K562 (cell line): ENCODE measurements at regions not wholly inside any gene's neighbourhood (a gene's known extent, or its start where the extent isn't known, plus 50 kb on each side); places are given as distances from the start of the nearest gene placed in this dataset.

Source experiments
- ATAC-seq: fragments of 200-7000 bp; cut with Tn5 transposase; 3 replicates; pipeline ENCODE4 v1.9.1; 2020; ENCODE audit warnings: moderate library complexity
- BruUV-seq: library from RNA; stranded (reverse); fragments of 400-500 nt; replicated peaks from 2 replicates; lab custom pipeline; 2021; lab: Mats Ljungman, UMichigan
- CTCF ChIA-PET: fragments of 300-600 bp; formaldehyde crosslinking; extraction: SDS; loops from one replicate; lab custom pipeline; 2021; ENCODE audit warnings: low intra/inter-chr PET ratio; lab: Yijun Ruan, JAX
- POLR2A ChIA-PET: fragments of 300-600, 350-650 bp; sonication (Branson Sonifier 250); formaldehyde crosslinking; extraction: SDS; loops from one replicate; lab custom pipeline; 2021; ENCODE audit warnings: antibody characterized with exemption, inconsistent platforms; lab: Yijun Ruan, JAX
- DNase-seq, 4 experiments: peaks; one replicate each; pipeline versions ENCODE4 v3.0.0 to v3.0.0-alpha.2; 2011 to 2018; ENCODE audit warnings: low spot score in 3 of 4, mixed read lengths in 3 of 4; ENCODE audit errors: extremely low read depth in 1 of 4
- FAIRE-seq: peaks from 2 replicates; lab custom pipeline; 2011; peaks lifted over from hg19 to GRCh38; lab: Jason Lieb, UNC
- H2AFZ ChIP-seq: 2 replicates; pipeline ENCODE4 v1.6.0; 2011; ENCODE audit warnings: low read depth, low read length, control low read depth, inconsistent platforms
- H3K27ac ChIP-seq: fragments of 200-600 bp; 3 replicates; pipeline ENCODE4 v1.8.0; 2011; ENCODE audit warnings: low read depth, mild to moderate bottlenecking, control low read depth, inconsistent platforms, low read length, moderate library complexity, mixed read lengths; ENCODE audit errors: extremely low read depth
- H3K27me3 ChIP-seq, 2 experiments: fragments of 300-600 bp in 1 of 2; 2 replicates in 1 of 2; 3 replicates in 1 of 2; pipeline versions ENCODE4 v1.6.0 to v1.8.0; 2011; ENCODE audit warnings: inconsistent platforms in 2 of 2, low read length in 2 of 2, mild to moderate bottlenecking in 1 of 2, mixed read lengths in 1 of 2, moderate library complexity in 1 of 2; ENCODE audit not compliant: control insufficient read depth in 2 of 2, insufficient read depth in 2 of 2
- H3K36me3 ChIP-seq: fragments of 300-600 bp; 3 replicates; pipeline ENCODE4 v1.8.0; 2011; ENCODE audit warnings: mild to moderate bottlenecking, low read length, inconsistent platforms; ENCODE audit not compliant: control insufficient read depth, insufficient read depth
- H3K4me1 ChIP-seq, 2 experiments: fragments of 200-600 bp in 1 of 2; replicated peaks in 1 of 2; 2 replicates in 1 of 2; 3 replicates in 1 of 2; pipeline versions ENCODE4 v1.5.1 to v1.8.0; 2011; ENCODE audit warnings: inconsistent platforms in 2 of 2, low read length in 2 of 2, mild to moderate bottlenecking in 1 of 2, mixed read lengths in 1 of 2, moderate library complexity in 1 of 2; ENCODE audit not compliant: control insufficient read depth in 2 of 2, insufficient read depth in 2 of 2
- H3K4me2 ChIP-seq: 2 replicates; pipeline ENCODE4 v1.6.1; 2011; ENCODE audit warnings: low read length, control low read depth, inconsistent platforms, mixed read lengths; ENCODE audit not compliant: insufficient read depth
- H3K4me3 ChIP-seq: fragments of 200-600 bp; sonication (generic), shearing (Covaris generic); 2 replicates; pipeline ENCODE4 v1.5.1; 2016; ENCODE audit warnings: control low read depth, inconsistent platforms
- H3K79me2 ChIP-seq: fragments of 200-600 bp; 3 replicates; pipeline ENCODE4 v1.8.0; 2011; ENCODE audit warnings: low read length, inconsistent platforms; ENCODE audit not compliant: control insufficient read depth, insufficient read depth
- H3K9ac ChIP-seq, 2 experiments: 2 replicates each; pipeline versions ENCODE4 v1.6.0 to v1.6.1; 2011; ENCODE audit warnings: low read depth in 2 of 2, low read length in 2 of 2, control low read depth in 1 of 2, inconsistent platforms in 1 of 2, mild to moderate bottlenecking in 1 of 2, mixed read lengths in 1 of 2; ENCODE audit not compliant: insufficient read depth in 1 of 2
- H3K9me1 ChIP-seq: one replicate; pipeline ENCODE4 v1.6.0; 2011; ENCODE audit warnings: inconsistent platforms, mild to moderate bottlenecking, low read length, moderate library complexity; ENCODE audit not compliant: control insufficient read depth, insufficient read depth
- H3K9me3 ChIP-seq: replicated peaks from 2 replicates; pipeline ENCODE4 v1.5.1; 2011; ENCODE audit warnings: low read depth, low read length, inconsistent platforms; ENCODE audit not compliant: control insufficient read depth, insufficient read depth
- H4K20me1 ChIP-seq: replicated peaks from 2 replicates; pipeline ENCODE4 v1.6.1; 2011; ENCODE audit warnings: low read length, inconsistent platforms, mixed read lengths; ENCODE audit not compliant: control insufficient read depth, insufficient read depth
- BHLHE40 ChIP-seq: IDR thresholded peaks from 2 replicates; pipeline ENCODE4 v1.6.1; 2011; ENCODE audit warnings: low read length, improper control_type of control experiment
- DMBX1 ChIP-seq: fragments of 250-450 bp; sonication (Bioruptor Pico); IDR thresholded peaks from 2 replicates; pipeline ENCODE4 v1.8.0; 2022; ENCODE audit warnings: inconsistent platforms, mild to moderate bottlenecking, moderate library complexity, borderline replicate concordance
- EZH2 ChIP-seq: IDR thresholded peaks from 2 replicates; pipeline ENCODE4 v1.6.1; 2012; ENCODE audit warnings: low read depth, mild to moderate bottlenecking, inconsistent platforms, low read length, borderline replicate concordance
- GTF2F1 ChIP-seq: IDR thresholded peaks from 2 replicates; pipeline ENCODE4 v1.6.1; 2011; ENCODE audit warnings: low read depth, low read length, improper control_type of control experiment
- HNRNPK ChIP-seq: fragments of 200-400 bp; formaldehyde crosslinking; IDR thresholded peaks from one replicate; pipeline ENCODE4 v1.6.1; 2018; ENCODE audit warnings: mild to moderate bottlenecking, low read depth, low read length; ENCODE audit not compliant: poor library complexity, severe bottlenecking
- PCBP1 ChIP-seq: fragments of 200-400 bp; formaldehyde crosslinking; IDR thresholded peaks from 2 replicates; pipeline ENCODE4 v1.6.1; 2018; ENCODE audit warnings: mild to moderate bottlenecking, low read depth, low read length; ENCODE audit not compliant: poor library complexity, severe bottlenecking
- TOE1 ChIP-seq, 2 experiments: fragments of 450-650 bp in 1 of 2; sonication (generic) in 1 of 2; formaldehyde crosslinking in 1 of 2; IDR thresholded peaks; 2 replicates each; pipeline versions ENCODE4 v1.7.1 to v1.8.0; 2016 to 2022; ENCODE audit warnings: borderline replicate concordance in 2 of 2, mild to moderate bottlenecking in 2 of 2, antibody characterized with exemption in 1 of 2, inconsistent platforms in 1 of 2, low read depth in 1 of 2, missing genetic modification reagents in 1 of 2, moderate library complexity in 1 of 2
- ZBTB17 ChIP-seq: fragments of 450-650 bp; formaldehyde crosslinking; IDR thresholded peaks from 2 replicates; pipeline ENCODE4 v1.4.0; 2020; ENCODE audit warnings: mild to moderate bottlenecking
- ZBTB26 ChIP-seq: fragments of 450-650 bp; formaldehyde crosslinking; IDR thresholded peaks from 2 replicates; pipeline ENCODE4 v1.4.0; 2022; ENCODE audit warnings: missing genetic modification characterization
- ZC3H4 ChIP-seq: sonication (generic); formaldehyde crosslinking; IDR thresholded peaks from 2 replicates; pipeline ENCODE4 v1.9.0; 2021; ENCODE audit warnings: missing genetic modification reagents, borderline replicate concordance
- ZNF24 ChIP-seq: fragments of 450-650 bp; IDR thresholded peaks from 2 replicates; pipeline ENCODE4 v1.6.1; 2016
- ZNF551 ChIP-seq: fragments of 250-450 bp; sonication (Bioruptor Pico); IDR thresholded peaks from 2 replicates; pipeline ENCODE4 v1.5.0; 2021; ENCODE audit warnings: mild to moderate bottlenecking, moderate library complexity
- in situ Hi-C: fragments of 300-500 bp; cut with MboI; formaldehyde crosslinking; loops from 4 replicates; pipeline ENCODE4 v1.15.0; 2018; ENCODE audit warnings: inconsistent platforms, mixed read lengths
- intact Hi-C: fragments of 100-400 bp; cut with micrococcal nuclease; formaldehyde crosslinking; loops from 2 replicates; pipeline ENCODE4 v1.14.2; 2022
- TF ChIP-seq, protein P1 (sequence below), 2 experiments: fragments of 450-650 bp; IDR thresholded peaks; 2 replicates each; pipeline ENCODE4 v1.6.1; 2016; ENCODE audit warnings: mild to moderate bottlenecking in 2 of 2, borderline replicate concordance in 1 of 2, low read depth in 1 of 2, moderate library complexity in 1 of 2

DNA sequence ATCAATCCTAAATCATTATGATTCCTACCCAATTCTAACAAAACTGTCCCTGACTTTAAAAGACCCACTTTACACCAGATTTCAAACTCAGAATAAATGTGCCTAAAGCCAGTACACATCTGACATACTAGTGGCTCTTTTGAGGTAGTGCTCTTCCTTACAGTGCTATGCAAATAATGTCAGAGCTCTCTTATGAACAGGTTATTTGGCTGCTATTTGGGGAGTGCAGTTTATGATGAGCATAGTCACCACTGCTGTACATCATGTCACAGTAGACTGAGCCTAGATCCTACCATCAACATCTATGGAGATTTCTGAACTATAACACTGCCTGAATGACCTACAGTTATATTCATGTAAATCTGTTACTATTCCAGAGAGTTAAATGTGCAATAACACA is 50.4 kb upstream of the PAGE5 start:
- FAIRE-seq (no peak), DNase-seq (no peak), ATAC-seq (no peak)
- no peak overlapping the region for H3K4me3 ChIP-seq
- BruUV-seq: no TSS peak
- intact Hi-C loops (no loop called here), in situ Hi-C loops (no loop called here)
- no peak overlapping the region for H2AFZ ChIP-seq
- ChIA-PET CTCF (no interaction called here), POLR2A (no interaction called here)
- H3K9ac ChIP-seq: no peak overlapping the region
- H3K27me3 ChIP-seq: peaks cover 0 to 6% of the 10 kb centered on the region in 2 experiments; a peak in 1 of 5 replicates
- H4K20me1 ChIP-seq: no peaks in the 10 kb centered on the region
- no peaks in the 10 kb centered on the region for H3K9me1 ChIP-seq
- H3K4me2 ChIP-seq: no peak overlapping the region
- H3K36me3 ChIP-seq: no peaks in the 10 kb centered on the region
- H3K9me3 ChIP-seq: no peaks in the 10 kb centered on the region
- H3K79me2 ChIP-seq: no peaks in the 10 kb centered on the region
- no peak overlapping the region for H3K27ac ChIP-seq
- TF ChIP-seq, protein P1, sequence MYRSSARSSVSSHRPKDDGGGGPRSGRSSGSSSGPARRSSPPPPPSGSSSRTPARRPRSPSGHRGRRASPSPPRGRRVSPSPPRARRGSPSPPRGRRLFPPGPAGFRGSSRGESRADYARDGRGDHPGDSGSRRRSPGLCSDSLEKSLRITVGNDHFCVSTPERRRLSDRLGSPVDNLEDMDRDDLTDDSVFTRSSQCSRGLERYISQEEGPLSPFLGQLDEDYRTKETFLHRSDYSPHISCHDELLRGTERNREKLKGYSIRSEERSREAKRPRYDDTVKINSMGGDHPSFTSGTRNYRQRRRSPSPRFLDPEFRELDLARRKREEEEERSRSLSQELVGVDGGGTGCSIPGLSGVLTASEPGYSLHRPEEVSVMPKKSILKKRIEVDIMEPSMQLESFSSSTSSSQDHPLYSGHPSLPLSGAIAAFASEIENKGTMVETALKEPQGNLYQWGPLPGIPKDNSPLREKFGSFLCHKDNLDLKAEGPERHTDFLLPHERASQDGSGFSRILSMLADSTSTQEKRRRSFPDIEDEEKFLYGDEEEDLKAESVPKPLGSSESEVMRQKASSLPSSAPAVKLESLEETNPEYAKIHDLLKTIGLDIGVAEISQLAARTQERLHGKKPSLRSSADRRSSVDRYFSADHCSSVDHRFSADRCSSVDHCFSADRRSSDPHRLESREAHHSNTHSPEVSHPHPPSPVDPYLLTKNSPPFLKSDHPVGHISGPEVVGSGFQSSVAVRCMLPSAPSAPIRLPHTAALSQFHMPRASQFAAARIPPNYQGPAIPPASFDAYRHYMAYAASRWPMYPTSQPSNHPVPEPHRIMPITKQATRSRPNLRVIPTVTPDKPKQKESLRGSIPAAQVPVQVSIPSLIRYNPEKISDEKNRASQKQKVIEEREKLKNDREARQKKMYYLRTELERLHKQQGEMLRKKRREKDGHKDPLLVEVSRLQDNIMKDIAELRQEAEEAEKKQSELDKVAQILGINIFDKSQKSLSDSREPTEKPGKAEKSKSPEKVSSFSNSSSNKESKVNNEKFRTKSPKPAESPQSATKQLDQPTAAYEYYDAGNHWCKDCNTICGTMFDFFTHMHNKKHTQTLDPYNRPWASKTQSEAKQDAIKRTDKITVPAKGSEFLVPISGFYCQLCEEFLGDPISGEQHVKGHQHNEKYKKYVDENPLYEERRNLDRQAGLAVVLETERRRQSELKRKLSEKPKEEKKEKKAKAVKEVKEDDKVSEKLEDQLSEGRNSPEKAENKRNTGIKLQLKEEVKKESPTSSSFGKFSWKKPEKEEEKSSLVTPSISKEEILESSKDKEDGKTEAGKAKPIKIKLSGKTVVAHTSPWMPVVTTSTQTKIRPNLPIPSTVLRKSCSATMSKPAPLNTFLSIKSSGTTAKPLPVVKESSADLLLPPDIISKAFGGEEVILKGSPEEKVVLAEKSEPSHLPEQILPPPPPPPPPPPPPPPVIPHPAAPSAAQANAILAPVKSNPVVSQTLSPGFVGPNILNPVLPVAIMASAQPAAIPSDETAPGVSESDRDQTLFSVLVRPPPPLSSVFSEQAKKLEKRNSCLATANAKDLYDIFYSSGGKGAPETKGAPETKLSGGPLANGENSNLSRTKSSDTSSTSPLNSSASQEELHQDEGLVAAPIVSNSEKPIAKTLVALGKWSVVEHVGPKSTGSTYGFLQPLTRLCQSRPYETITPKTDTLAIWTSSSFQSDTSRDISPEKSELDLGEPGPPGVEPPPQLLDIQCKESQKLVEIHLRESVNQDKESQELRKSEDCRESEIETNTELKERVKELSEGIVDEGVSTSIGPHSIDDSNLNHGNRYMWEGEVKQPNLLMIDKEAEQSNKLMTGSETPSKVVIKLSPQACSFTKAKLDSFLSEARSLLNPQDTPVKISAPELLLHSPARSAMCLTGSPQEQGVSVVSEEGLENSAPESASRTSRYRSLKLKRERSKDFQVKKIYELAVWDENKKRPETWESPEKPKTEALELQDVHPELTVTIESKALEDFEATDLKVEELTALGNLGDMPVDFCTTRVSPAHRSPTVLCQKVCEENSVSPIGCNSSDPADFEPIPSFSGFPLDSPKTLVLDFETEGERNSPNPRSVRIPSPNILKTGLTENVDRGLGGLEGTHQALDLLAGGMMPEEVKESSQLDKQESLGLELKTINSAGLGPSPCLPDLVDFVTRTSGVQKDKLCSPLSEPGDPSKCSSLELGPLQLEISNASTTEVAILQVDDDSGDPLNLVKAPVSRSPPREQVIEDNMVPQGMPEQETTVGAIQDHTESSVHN (IDR thresholded peaks at IDR 0.05; ENCODE audit: borderline replicate concordance in 1 of 2, low read depth in 1 of 2): no peak
- TF ChIP-seq TOE1 (IDR thresholded peaks at IDR 0.05; ENCODE audit: borderline replicate concordance) (no peak), TOE1 (CRISPR knock-in tag; IDR thresholded peaks at IDR 0.05; ENCODE audit: borderline replicate concordance, low read depth) (no peak), HNRNPK (no peak), ZBTB26 (no peak), ZC3H4 (CRISPR knock-in tag) (no peak), PCBP1 (no peak), ZNF551 (CRISPR knock-in tag) (no peak), DMBX1 (no peak), BHLHE40 (no peak), EZH2 (no peak), ZBTB17 (CRISPR knock-in tag) (no peak), GTF2F1 (no peak), ZNF24 (no peak)
- no peaks in the 10 kb centered on the region for H3K4me1 ChIP-seq
